ENCODE measurements at regions not wholly inside any gene's neighbourhood (a gene's known extent, or its start where the extent isn't known, plus 50 kb on each side); places are given as distances from the start of the nearest gene placed in this dataset.

DNA sequence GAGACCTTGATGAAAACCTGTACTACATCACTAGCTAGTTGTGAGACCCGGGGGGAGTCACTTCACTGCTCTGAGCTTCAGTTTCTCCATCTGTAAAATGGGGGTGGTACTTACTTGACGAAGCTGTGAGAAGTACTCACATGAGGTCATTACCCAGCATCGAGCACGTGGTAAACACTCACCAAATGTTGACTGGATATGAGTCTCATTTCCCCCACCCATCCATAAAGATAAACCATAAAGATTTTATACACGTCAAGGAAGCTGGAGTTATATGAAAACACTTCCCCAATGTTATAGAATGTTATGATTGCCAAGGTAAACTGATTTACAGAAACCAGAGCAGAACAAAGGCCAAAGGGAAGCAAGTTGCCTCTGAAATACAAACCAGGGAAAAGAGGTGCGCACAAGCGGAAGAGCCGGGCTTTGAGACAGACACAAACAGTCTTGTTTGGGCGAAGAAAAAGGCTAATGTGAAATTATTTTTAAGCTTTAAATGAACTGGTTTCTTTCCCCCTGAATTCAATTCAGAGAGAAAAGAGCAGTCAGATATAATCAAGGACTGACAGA, 536.8 kb downstream of the MED13L start:
- no peak overlapping the region for H3K4me3 Mint-ChIP-seq
- no peak overlapping the region for H3K27ac Mint-ChIP-seq
- no peaks in the 10 kb centered on the region for H3K36me3 Mint-ChIP-seq (ENCODE audit: low read depth)
- no peaks in the 10 kb centered on the region for H3K9me3 Mint-ChIP-seq
- H3K4me1 Mint-ChIP-seq (ENCODE audit: low read depth) = no peaks in the 10 kb centered on the region
- no peak for DNase-seq
- TF ChIP-seq, protein P1, sequence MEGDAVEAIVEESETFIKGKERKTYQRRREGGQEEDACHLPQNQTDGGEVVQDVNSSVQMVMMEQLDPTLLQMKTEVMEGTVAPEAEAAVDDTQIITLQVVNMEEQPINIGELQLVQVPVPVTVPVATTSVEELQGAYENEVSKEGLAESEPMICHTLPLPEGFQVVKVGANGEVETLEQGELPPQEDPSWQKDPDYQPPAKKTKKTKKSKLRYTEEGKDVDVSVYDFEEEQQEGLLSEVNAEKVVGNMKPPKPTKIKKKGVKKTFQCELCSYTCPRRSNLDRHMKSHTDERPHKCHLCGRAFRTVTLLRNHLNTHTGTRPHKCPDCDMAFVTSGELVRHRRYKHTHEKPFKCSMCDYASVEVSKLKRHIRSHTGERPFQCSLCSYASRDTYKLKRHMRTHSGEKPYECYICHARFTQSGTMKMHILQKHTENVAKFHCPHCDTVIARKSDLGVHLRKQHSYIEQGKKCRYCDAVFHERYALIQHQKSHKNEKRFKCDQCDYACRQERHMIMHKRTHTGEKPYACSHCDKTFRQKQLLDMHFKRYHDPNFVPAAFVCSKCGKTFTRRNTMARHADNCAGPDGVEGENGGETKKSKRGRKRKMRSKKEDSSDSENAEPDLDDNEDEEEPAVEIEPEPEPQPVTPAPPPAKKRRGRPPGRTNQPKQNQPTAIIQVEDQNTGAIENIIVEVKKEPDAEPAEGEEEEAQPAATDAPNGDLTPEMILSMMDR (IDR thresholded peaks at IDR 0.05) = no peak
- H3K27me3 Mint-ChIP-seq (ENCODE audit: insufficient read depth) = no peaks in the 10 kb centered on the region

DNA sequence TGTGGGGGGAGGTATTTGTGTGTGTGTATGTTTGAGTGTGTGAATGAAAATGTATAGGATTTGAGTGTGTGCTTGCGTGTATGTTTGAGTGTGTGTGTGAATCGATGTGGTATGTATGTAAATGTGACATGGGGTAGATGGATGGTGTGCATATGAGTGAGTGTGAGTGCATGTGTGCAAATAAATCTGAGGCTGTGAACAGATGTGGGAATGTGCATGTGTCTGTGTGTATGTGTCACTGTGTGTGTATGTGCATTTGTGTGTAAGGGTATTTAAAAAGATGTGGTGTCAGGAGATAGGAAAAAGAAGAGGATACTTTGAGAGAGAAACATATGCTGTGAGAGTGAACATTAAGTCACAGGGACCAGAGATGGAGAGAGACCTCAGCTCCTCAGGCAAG, 539.6 kb downstream of the MED13L start:
- H3K4me1 Mint-ChIP-seq (ENCODE audit: low read depth) = no peaks in the 10 kb centered on the region
- no peaks in the 10 kb centered on the region for H3K9me3 Mint-ChIP-seq
- TF ChIP-seq, protein P1 (IDR thresholded peaks at IDR 0.05) = no peak
- no peak for DNase-seq
- H3K36me3 Mint-ChIP-seq (ENCODE audit: low read depth) = no peaks in the 10 kb centered on the region
- H3K27ac Mint-ChIP-seq = no peak overlapping the region
- H3K27me3 Mint-ChIP-seq (ENCODE audit: insufficient read depth) = no peaks in the 10 kb centered on the region
- H3K4me3 Mint-ChIP-seq = no peak overlapping the region

DNA sequence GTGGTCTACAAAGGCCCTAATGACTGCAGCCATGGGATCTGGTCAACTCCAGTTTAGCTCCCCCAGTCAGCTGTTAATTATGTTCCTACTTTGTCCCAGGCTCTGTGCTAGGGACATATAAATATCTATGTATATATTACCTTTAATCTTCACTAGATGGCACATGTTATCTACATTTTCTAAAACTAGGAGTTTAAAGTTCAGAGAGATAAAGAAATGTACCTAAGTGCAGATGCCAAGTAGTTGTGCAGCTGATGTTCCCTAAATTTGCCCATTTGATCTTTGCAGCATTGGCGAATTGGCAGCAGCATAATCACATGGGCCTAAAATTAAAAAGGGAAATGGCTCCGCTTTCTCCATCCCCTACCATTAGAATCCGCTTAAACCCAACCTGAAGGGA, 541.1 kb downstream of the MED13L start:
- H3K27me3 Mint-ChIP-seq (ENCODE audit: insufficient read depth) = no peaks in the 10 kb centered on the region
- TF ChIP-seq, protein P1 (IDR thresholded peaks at IDR 0.05) = no peak
- H3K9me3 Mint-ChIP-seq = no peaks in the 10 kb centered on the region
- H3K36me3 Mint-ChIP-seq (ENCODE audit: low read depth) = no peaks in the 10 kb centered on the region
- no peaks in the 10 kb centered on the region for H3K4me1 Mint-ChIP-seq (ENCODE audit: low read depth)
- H3K27ac Mint-ChIP-seq = no peak overlapping the region
- H3K4me3 Mint-ChIP-seq = no peak overlapping the region
- no peak for DNase-seq

DNA sequence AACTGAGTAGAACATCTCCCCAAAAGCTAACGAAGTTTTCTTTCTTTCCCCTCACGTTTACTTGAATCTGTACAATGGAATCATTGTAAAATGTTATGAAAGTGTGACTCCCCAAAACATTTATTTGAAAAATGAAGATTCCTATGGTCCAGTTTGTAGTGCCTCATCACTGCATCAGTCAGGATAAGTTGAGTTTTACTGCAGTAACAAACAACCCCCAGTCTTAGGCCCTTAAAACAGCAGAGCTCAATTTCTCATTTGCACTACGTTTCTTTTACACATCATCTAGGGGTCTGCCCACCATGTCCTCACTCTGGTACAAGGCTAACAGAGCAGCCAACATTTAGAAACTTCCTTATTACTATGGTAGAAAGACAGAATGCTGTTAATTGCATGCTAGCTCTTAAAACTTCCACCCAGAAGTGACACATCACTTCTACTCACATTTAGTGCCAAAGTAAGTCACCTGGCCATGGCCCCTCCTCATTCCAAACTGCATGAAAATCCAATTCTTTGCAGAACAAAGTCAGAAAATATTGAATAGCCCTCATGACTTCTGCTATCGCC, 546.4 kb downstream of the MED13L start:
- Mint-ChIP-seq H3K9me3 (no peaks in the 10 kb centered on the region), H3K27me3 (ENCODE audit: insufficient read depth) (peaks cover 3% of the 10 kb centered on the region; the same call in 1 of the 2 replicates), H3K4me1 (ENCODE audit: low read depth) (no peaks in the 10 kb centered on the region; the same call in 1 of the 2 replicates), H3K27ac (no peak overlapping the region), H3K4me3 (no peak overlapping the region), H3K36me3 (ENCODE audit: low read depth) (no peaks in the 10 kb centered on the region)
- TF ChIP-seq, protein P1 (IDR thresholded peaks at IDR 0.05) = no peak
- DNase-seq = no peak

DNA sequence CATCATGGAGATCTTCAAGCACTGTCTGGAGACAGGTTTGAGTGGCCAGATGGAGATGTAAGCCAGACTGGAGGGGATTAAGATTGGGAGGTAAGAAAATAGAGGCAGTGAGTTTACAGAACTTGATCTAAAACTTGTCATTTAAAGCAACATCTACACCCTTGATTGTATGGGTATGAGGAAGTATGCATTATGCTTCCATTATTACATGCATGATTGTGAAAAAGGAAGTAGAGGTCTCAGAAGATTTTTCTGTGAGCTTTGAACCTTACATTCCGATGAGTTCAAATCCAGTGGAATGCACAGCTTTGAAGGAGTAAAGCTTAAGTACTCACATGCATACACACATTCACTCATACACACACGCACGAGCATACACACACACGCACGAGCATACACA, 550.8 kb downstream of the MED13L start:
- H3K9me3 Mint-ChIP-seq = no peaks in the 10 kb centered on the region
- no peak overlapping the region for H3K4me3 Mint-ChIP-seq
- DNase-seq = no peak
- H3K27ac Mint-ChIP-seq = no peak overlapping the region
- TF ChIP-seq, protein P1 (IDR thresholded peaks at IDR 0.05) = no peak
- H3K36me3 Mint-ChIP-seq (ENCODE audit: low read depth) = no peaks in the 10 kb centered on the region
- H3K27me3 Mint-ChIP-seq (ENCODE audit: insufficient read depth) = peaks cover 3% of the 10 kb centered on the region; the same call in 1 of the 2 replicates
- no peaks in the 10 kb centered on the region; the same call in 1 of the 2 replicates for H3K4me1 Mint-ChIP-seq (ENCODE audit: low read depth)
